IMR-90 (cell line): ENCODE measurements at regions not wholly inside any gene's neighbourhood (a gene's known extent, or its start where the extent isn't known, plus 50 kb on each side); places are given as distances from the start of the nearest gene placed in this dataset.

Experiments
- ATAC-seq: fragments of 200-7000 bp; cut with Tn5 transposase; 2 replicates; pipeline ENCODE4 v1.9.1; 2020; ENCODE audit warnings: low read depth, mild to moderate bottlenecking, moderate library complexity
- BruUV-seq: library from RNA; stranded (reverse); fragments of 400-500 nt; replicated peaks from 2 replicates; lab custom pipeline; 2021; lab: Mats Ljungman, UMichigan
- CTCF ChIA-PET: fragments of 300-600 bp; formaldehyde crosslinking; extraction: SDS; loops from one replicate; lab custom pipeline; 2021; ENCODE audit warnings: antibody characterized with exemption; lab: Yijun Ruan, JAX
- POLR2A ChIA-PET: fragments of 300-600 bp; sonication (Branson Sonifier 250); formaldehyde crosslinking; loops from one replicate; lab custom pipeline; 2022; ENCODE audit warnings: antibody characterized with exemption; ENCODE audit not compliant: unreplicated experiment; lab: Charles Lee
- DNase-seq: peaks from one replicate; pipeline ENCODE4 v3.0.0; 2013
- H2AFZ ChIP-seq: replicated peaks from 2 replicates; pipeline ENCODE3; 2013; ENCODE audit warnings: low read length, mild to moderate bottlenecking; ENCODE audit not compliant: poor library complexity
- H2AK5ac ChIP-seq: 2 replicates; pipeline ENCODE4 v1.6.1; 2013; ENCODE audit warnings: low read depth, low read length, inconsistent platforms
- H2AK9ac ChIP-seq: replicated peaks from 2 replicates; pipeline ENCODE3; 2013; ENCODE audit warnings: mild to moderate bottlenecking, low read depth, low read length, moderate library complexity; ENCODE audit not compliant: poor library complexity
- H2BK120ac ChIP-seq: 2 replicates; pipeline ENCODE4 v1.6.1; 2013; ENCODE audit warnings: low read depth, low read length, inconsistent platforms
- H2BK15ac ChIP-seq: 3 replicates; pipeline ENCODE4 v1.6.1; 2013; ENCODE audit warnings: low read depth, low read length, inconsistent platforms
- H2BK20ac ChIP-seq: 2 replicates; pipeline ENCODE4 v1.6.1; 2013; ENCODE audit warnings: low read depth, mild to moderate bottlenecking, inconsistent platforms, low read length, moderate library complexity
- H2BK5ac ChIP-seq: 2 replicates; pipeline ENCODE4 v1.6.1; 2013; ENCODE audit warnings: mild to moderate bottlenecking, low read depth, low read length, inconsistent platforms; ENCODE audit not compliant: poor library complexity, severe bottlenecking
- H3K14ac ChIP-seq: replicated peaks from 2 replicates; pipeline ENCODE4 v1.6.1; 2013; ENCODE audit warnings: low read depth, low read length, inconsistent platforms
- H3K18ac ChIP-seq: 2 replicates; pipeline ENCODE4 v1.6.1; 2013; ENCODE audit warnings: low read depth, low read length, control low read depth
- H3K23ac ChIP-seq: 2 replicates; pipeline ENCODE4 v1.6.1; 2013; ENCODE audit warnings: low read depth, low read length, inconsistent platforms
- H3K27ac ChIP-seq: 2 replicates; pipeline ENCODE4 v1.5.1; 2013; ENCODE audit warnings: mild to moderate bottlenecking, control low read depth, low read length; ENCODE audit not compliant: insufficient read depth
- H3K27me3 ChIP-seq: 2 replicates; pipeline ENCODE4 v1.6.1; 2013; ENCODE audit warnings: low read length; ENCODE audit not compliant: control insufficient read depth, insufficient read depth
- H3K36me3 ChIP-seq: 2 replicates; pipeline ENCODE4 v1.6.1; 2013; ENCODE audit warnings: low read length, mixed read lengths; ENCODE audit not compliant: control insufficient read depth, insufficient read depth
- H3K4ac ChIP-seq: 2 replicates; pipeline ENCODE4 v1.6.1; 2013; ENCODE audit warnings: low read depth, low read length, inconsistent platforms
- H3K4me1 ChIP-seq: 2 replicates; pipeline ENCODE4 v1.6.1; 2013; ENCODE audit warnings: low read length, mixed read lengths; ENCODE audit not compliant: control insufficient read depth, insufficient read depth
- H3K4me2 ChIP-seq: 2 replicates; pipeline ENCODE4 v1.6.1; 2013; ENCODE audit warnings: low read depth, mild to moderate bottlenecking, control low read depth, low read length, moderate library complexity
- H3K4me3 ChIP-seq: 2 replicates; pipeline ENCODE4 v1.5.1; 2013; ENCODE audit warnings: low read depth, mild to moderate bottlenecking, control low read depth, low read length, moderate library complexity; ENCODE audit not compliant: insufficient read depth
- H3K56ac ChIP-seq: 2 replicates; pipeline ENCODE4 v1.6.1; 2013; ENCODE audit warnings: low read length, inconsistent platforms; ENCODE audit not compliant: insufficient read depth; ENCODE audit errors: extremely low read depth
- H3K79me1 ChIP-seq, 2 experiments: 2 replicates each; pipeline ENCODE4 v1.6.1; 2013; ENCODE audit warnings: low read length in 2 of 2, inconsistent platforms in 1 of 2, low read depth in 1 of 2
- H3K9ac ChIP-seq: 2 replicates; pipeline ENCODE4 v1.6.1; 2013; ENCODE audit warnings: low read depth, low read length, control low read depth
- H3K9me1 ChIP-seq: 2 replicates; pipeline ENCODE4 v1.6.1; 2013; ENCODE audit warnings: low read length, inconsistent platforms; ENCODE audit not compliant: insufficient read depth
- H3K9me3 ChIP-seq: 2 replicates; pipeline ENCODE4 v1.6.1; 2013; ENCODE audit warnings: low read length; ENCODE audit not compliant: control insufficient read depth, insufficient read depth
- H4K20me1 ChIP-seq: 2 replicates; pipeline ENCODE4 v1.6.1; 2013; ENCODE audit warnings: low read length, inconsistent platforms; ENCODE audit not compliant: insufficient read depth
- H4K5ac ChIP-seq: 2 replicates; pipeline ENCODE4 v1.6.1; 2013; ENCODE audit warnings: mild to moderate bottlenecking, low read depth, low read length, control low read depth
- H4K8ac ChIP-seq, 2 experiments: 2 replicates each; pipeline ENCODE4 v1.6.1; 2013; ENCODE audit warnings: low read depth in 2 of 2, low read length in 2 of 2, control low read depth in 1 of 2, inconsistent platforms in 1 of 2
- H4K91ac ChIP-seq: 2 replicates; pipeline ENCODE4 v1.6.1; 2013; ENCODE audit warnings: low read depth, low read length, inconsistent platforms; ENCODE audit not compliant: insufficient read depth
- BHLHE40 ChIP-seq: fragments of 150-350 bp; IDR thresholded peaks from 2 replicates; pipeline ENCODE4 v1.6.1; 2016; ENCODE audit warnings: mild to moderate bottlenecking, low read depth, low read length
- CEBPB ChIP-seq: IDR thresholded peaks from 2 replicates; pipeline ENCODE4 v1.6.1; 2012; ENCODE audit warnings: low read depth, low read length, improper control_type of control experiment
- CHD1 ChIP-seq: IDR thresholded peaks from 2 replicates; pipeline ENCODE4 v1.6.1; 2012; ENCODE audit warnings: low read depth, low read length, improper control_type of control experiment
- CTCF ChIP-seq: conservative IDR thresholded peaks from 2 replicates; pipeline ENCODE4 v1.5.1; 2012; ENCODE audit warnings: mild to moderate bottlenecking, low read depth, low read length, improper control_type of control experiment
- ELK1 ChIP-seq: fragments of 150-350 bp; IDR thresholded peaks from 2 replicates; pipeline ENCODE4 v1.6.1; 2016; ENCODE audit warnings: low read depth, mild to moderate bottlenecking, low read length, moderate library complexity, borderline replicate concordance
- FOS ChIP-seq: fragments of 150-350 bp; IDR thresholded peaks from 2 replicates; pipeline ENCODE4 v1.6.1; 2016; ENCODE audit warnings: low read depth, low read length
- MAZ ChIP-seq: IDR thresholded peaks from 2 replicates; pipeline ENCODE4 v1.6.1; 2012; ENCODE audit warnings: low read depth, mild to moderate bottlenecking, low read length, improper control_type of control experiment, moderate library complexity, borderline replicate concordance
- MXI1 ChIP-seq: IDR thresholded peaks from 2 replicates; pipeline ENCODE4 v1.6.1; 2012; ENCODE audit warnings: low read depth, mild to moderate bottlenecking, low read length, moderate library complexity, borderline replicate concordance
- NFE2L2 ChIP-seq: fragments of 150-350 bp; IDR thresholded peaks from 2 replicates; pipeline ENCODE4 v1.6.1; 2016; ENCODE audit warnings: low read depth, mild to moderate bottlenecking, low read length
- POLR2A ChIP-seq: IDR thresholded peaks from 2 replicates; pipeline ENCODE4 v1.6.1; 2012; ENCODE audit warnings: mild to moderate bottlenecking, low read depth, low read length
- RAD21 ChIP-seq: IDR thresholded peaks from 2 replicates; pipeline ENCODE4 v1.6.1; 2012; ENCODE audit warnings: low read length, improper control_type of control experiment
- RCOR1 ChIP-seq: IDR thresholded peaks from 2 replicates; pipeline ENCODE4 v1.6.1; 2012; ENCODE audit warnings: mild to moderate bottlenecking, low read length, improper control_type of control experiment; ENCODE audit not compliant: insufficient replicate concordance
- RFX5 ChIP-seq: IDR thresholded peaks from 2 replicates; pipeline ENCODE4 v1.8.0; 2012; ENCODE audit warnings: low read depth, mild to moderate bottlenecking, low read length, moderate library complexity
- SMC3 ChIP-seq: fragments of 150-350 bp; IDR thresholded peaks from 2 replicates; pipeline ENCODE4 v1.6.1; 2016; ENCODE audit warnings: low read depth, mild to moderate bottlenecking, antibody characterized with exemption, low read length, moderate library complexity
- USF2 ChIP-seq: fragments of 150-350 bp; IDR thresholded peaks from 2 replicates; pipeline ENCODE4 v1.6.1; 2017; ENCODE audit warnings: mild to moderate bottlenecking, antibody characterized with exemption, low read length, low read depth
- WGBS, 2 experiments: methylation state at CpG; one replicate each; pipeline versions ENCODE4 v1.1.5 to v1.1.7; 2013; ENCODE audit warnings: missing lambda C conversion rate in 2 of 2; ENCODE audit not compliant: insufficient read length in 1 of 2; ENCODE audit errors: extremely low coverage in 2 of 2; 5-methylcytosine and 5-hydroxymethylcytosine counted together
- dilution Hi-C: fragments of 300-500 bp; cut with HindIII; formaldehyde crosslinking; loops from one replicate; pipeline ENCODE4 v1.14.3; 2018; ENCODE audit warnings: low sequenced_read_pairs; ENCODE audit not compliant: unreplicated experiment
- in situ Hi-C: fragments of 300-500 bp; cut with MboI; formaldehyde crosslinking; loops from 3 replicates; pipeline ENCODE4 v1.14.3; 2019; ENCODE audit warnings: low sequenced_read_pairs, inconsistent platforms, mixed read lengths
- intact Hi-C: fragments of 100-400 bp; cut with micrococcal nuclease; formaldehyde crosslinking; loops from 2 replicates; pipeline ENCODE4 v1.10.0; 2022

- Histone ChIP-seq H4K91ac (no peak overlapping the region), H2BK5ac (no peak overlapping the region), H2AFZ (no peak overlapping the region), H4K8ac (no peak overlapping the region), H2BK15ac (no peak overlapping the region), H2BK120ac (no peak overlapping the region), H3K9me3 (no peaks in the 10 kb centered on the region; the same call in 1 of the 2 replicates), H4K20me1 (no peaks in the 10 kb centered on the region), H3K4ac (no peak overlapping the region), H2AK5ac (no peak overlapping the region), H4K5ac (no peak overlapping the region), H2BK20ac (no peak overlapping the region), H3K27me3 (no peaks in the 10 kb centered on the region), H3K56ac (no peak overlapping the region), H3K79me1 (no peaks in the 10 kb centered on the region), H3K18ac (no peak overlapping the region), H3K23ac (no peak overlapping the region), H3K9ac (no peak overlapping the region), H3K4me3 (no peak overlapping the region), H3K4me2 (no peak overlapping the region), H2AK9ac (no peak overlapping the region), H3K14ac (no peak overlapping the region), H3K36me3 (no peaks in the 10 kb centered on the region), H3K4me1 (no peaks in the 10 kb centered on the region), H3K9me1 (no peaks in the 10 kb centered on the region), H3K27ac (no peak overlapping the region)
- dilution Hi-C loops = no loop called here
- no peak for DNase-seq
- CTCF ChIA-PET = no interaction called here
- WGBS, 2 experiments = 88% methylated on average over 1 of the region's 2 CpGs; no CpG with 5 or more reads in 1 of the 2 experiments
- TF ChIP-seq RFX5 (no peak), CTCF (no peak), RAD21 (no peak), ELK1 (no peak), MAZ (no peak), BHLHE40 (no peak), USF2 (no peak), FOS (no peak), MXI1 (no peak), CHD1 (no peak), POLR2A (no peak), SMC3 (no peak), NFE2L2 (no peak), CEBPB (no peak), RCOR1 (no peak)
- intact Hi-C loops = no loop called here
- POLR2A ChIA-PET = no interaction called here
- in situ Hi-C loops = no loop called here
- no TSS peak for BruUV-seq
- no peak for ATAC-seq
Measured at GRCh38 chr3:77868725-77869124, 828.8 kb downstream of the ROBO2 start.
